ENCODE measurements at regions not wholly inside any gene's neighbourhood (a gene's known extent, or its start where the extent isn't known, plus 50 kb on each side); places are given as distances from the start of the nearest gene placed in this dataset.

GRCh38 chr3:112718516-112718915 lies 77.6 kb upstream of the CCDC80 start:
- no peak for TF ChIP-seq CTCF (conservative IDR thresholded peaks at IDR 0.05)
- no peak overlapping the region for H3K4me2 ChIP-seq (ENCODE audit: insufficient read depth, insufficient read length, low read length)
- H3T11ph ChIP-seq (ENCODE audit: low read length): no peak overlapping the region

More at GRCh38 chr3:112718516-112718915, 77.6 kb upstream of the CCDC80 start:
- Histone ChIP-seq H3K4me1 (ENCODE audit: insufficient read depth, low read length) (no peaks in the 10 kb centered on the region), H4K5ac (ENCODE audit: insufficient read length, low read depth, low read length) (no peak overlapping the region), H4K20me1 (ENCODE audit: control insufficient read depth, insufficient read depth, insufficient read length) (no peaks in the 10 kb centered on the region), H2AK5ac (ENCODE audit: insufficient read length, low read length) (no peak overlapping the region), H3K14ac (ENCODE audit: insufficient read depth, low read length) (no peak overlapping the region), H3K27ac (ENCODE audit: insufficient read length, low read depth, low read length) (no peak overlapping the region), H2BK120ac (ENCODE audit: low read depth, low read length, poor library complexity, severe bottlenecking) (no peak overlapping the region), H3K18ac (ENCODE audit: insufficient read length, low read depth, low read length) (no peak overlapping the region), H2BK15ac (ENCODE audit: low read depth, low read length) (no peak overlapping the region), H4K91ac (ENCODE audit: insufficient read length, low read depth, low read length) (no peak overlapping the region), H3K23ac (ENCODE audit: insufficient read length, low read depth, low read length) (no peak overlapping the region), H4K8ac (replicated peaks; ENCODE audit: insufficient read length, low read depth, low read length) (no peak overlapping the region), H3K4ac (ENCODE audit: low read depth, low read length) (no peak overlapping the region), H3K79me1 (ENCODE audit: insufficient read depth, low read depth, low read length, poor library complexity, severe bottlenecking) (no peaks in the 10 kb centered on the region), H3K9ac (ENCODE audit: extremely low read depth, insufficient read length, low read length) (no peak overlapping the region), H3K79me2 (ENCODE audit: insufficient read depth, low read length) (no peaks in the 10 kb centered on the region), H2AFZ (ENCODE audit: low read length) (no peak overlapping the region), H3K23me2 (ENCODE audit: insufficient read length, low read depth, low read length, poor library complexity, severe bottlenecking) (no peaks in the 10 kb centered on the region), H2BK12ac (ENCODE audit: insufficient read length, low read depth, low read length) (no peak overlapping the region), H2BK5ac (ENCODE audit: insufficient read length, low read length) (no peak overlapping the region), H3K9me3 (ENCODE audit: control insufficient read depth, low read depth, low read length) (no peaks in the 10 kb centered on the region), H2BK20ac (ENCODE audit: low read depth, low read length, poor library complexity, severe bottlenecking) (no peak overlapping the region), H3K27me3 (ENCODE audit: insufficient read depth, low read length) (no peaks in the 10 kb centered on the region), H3K56ac (ENCODE audit: insufficient read length, low read depth, low read length) (no peak overlapping the region)
- Mint-ChIP-seq H3K36me3 (ENCODE audit: insufficient read depth in 1 of 3, low read depth in 3 of 3) (0 out of 7 replicates have a peak, but pooled peaks cover 0 to 2% (median under 1%) of the 10 kb centered on the region in 3 experiments), H3K9me3 (peaks cover 3 to 6% of the 10 kb centered on the region in 2 experiments; a peak in 3 of 5 replicates), H3K4me1 (no peaks in the 10 kb centered on the region; a peak in 1 of 4 replicates), H3K27me3 (ENCODE audit: low read depth) (no peaks in the 10 kb centered on the region), H3K4me3 (no peak overlapping the region), H3K27ac (no peak overlapping the region)
- no CpG with 5 or more reads among the region's 1 CpG for WGBS (ENCODE audit: extremely low coverage, insufficient read length, low lambda C conversion rate)
- DNase-seq: no peak

All from H9 (cell line).